ENCODE measurements at regions not wholly inside any gene's neighbourhood (a gene's known extent, or its start where the extent isn't known, plus 50 kb on each side); places are given as distances from the start of the nearest gene placed in this dataset.

- Histone ChIP-seq H3K4me1 (ENCODE audit: control insufficient read depth, insufficient read depth, low read length) (no peaks in the 10 kb centered on the region), H3K4me3 (ENCODE audit: low read depth in 2 of 2, low read length in 2 of 2) (no peak overlapping the region), H3K9me3 (ENCODE audit: control insufficient read depth, insufficient read depth, low read depth, low read length) (no peaks in the 10 kb centered on the region), H3K27ac (ENCODE audit: low read length) (no peak overlapping the region), H3K36me3 (ENCODE audit: control insufficient read depth, insufficient read depth, low read length) (no peaks in the 10 kb centered on the region), H3K27me3 (ENCODE audit: control insufficient read depth, insufficient read depth, low read length) (no peaks in the 10 kb centered on the region)
- POLR2A ChIA-PET, result no interaction called here
- in situ Hi-C loops (cut with HindIII; ENCODE audit: low pct_unique_long_range_greater_than_20kb, low sequenced_read_pairs) (no loop called here), intact Hi-C loops (cut with micrococcal nuclease; ENCODE audit: unreplicated experiment) (no loop called here)
- CTCF ChIA-PET, result no interaction called here
- no TSS peak for BruUV-seq (replicated peaks)
- ATAC-seq (no peak), DNase-seq (ENCODE audit: low read depth, low spot score) (no peak)
- TF ChIP-seq POLR2AphosphoS5 (IDR thresholded peaks at IDR 0.05; ENCODE audit: low read depth, low read length) (no peak), TCF7L2 (IDR thresholded peaks at IDR 0.05; ENCODE audit: low read depth, low read length) (no peak), SIN3A (IDR thresholded peaks at IDR 0.05; ENCODE audit: borderline replicate concordance, insufficient read depth, low read depth, low read length) (no peak), REST (IDR thresholded peaks at IDR 0.05; ENCODE audit: insufficient read depth in 1 of 2, low read depth in 2 of 2, low read length in 1 of 2) (no peak), CTCF (IDR thresholded peaks at IDR 0.05) (no peak)
Measured at GRCh38 chr11:109808569-109808968, 284.6 kb upstream of the ZC3H12C start.

- no peak for ATAC-seq
- H3K27me3 ChIP-seq (ENCODE audit: control insufficient read depth, insufficient read depth, low read length), result no peaks in the 10 kb centered on the region
- no peaks in the 10 kb centered on the region for H3K9me3 ChIP-seq (ENCODE audit: control insufficient read depth, insufficient read depth, low read depth, low read length)
- POLR2A ChIA-PET, result no interaction called here
- intact Hi-C loops (cut with micrococcal nuclease; ENCODE audit: unreplicated experiment), result no loop called here
- BruUV-seq (replicated peaks), result no TSS peak
- CTCF ChIA-PET, result no interaction called here
- in situ Hi-C loops (cut with HindIII; ENCODE audit: low pct_unique_long_range_greater_than_20kb, low sequenced_read_pairs), result no loop called here
- H3K4me3 ChIP-seq (ENCODE audit: low read depth in 2 of 2, low read length in 2 of 2), result no peak overlapping the region
- TF ChIP-seq SIN3A (IDR thresholded peaks at IDR 0.05; ENCODE audit: borderline replicate concordance, insufficient read depth, low read depth, low read length) (no peak), REST (IDR thresholded peaks at IDR 0.05; ENCODE audit: insufficient read depth in 1 of 2, low read depth in 2 of 2, low read length in 1 of 2) (no peak), POLR2AphosphoS5 (IDR thresholded peaks at IDR 0.05; ENCODE audit: low read depth, low read length) (no peak), TCF7L2 (IDR thresholded peaks at IDR 0.05; ENCODE audit: low read depth, low read length) (no peak), CTCF (IDR thresholded peaks at IDR 0.05) (no peak)
- H3K27ac ChIP-seq (ENCODE audit: low read length), result no peak overlapping the region
- no peak for DNase-seq (ENCODE audit: low read depth, low spot score)
- H3K4me1 ChIP-seq (ENCODE audit: control insufficient read depth, insufficient read depth, low read length), result no peaks in the 10 kb centered on the region
- H3K36me3 ChIP-seq (ENCODE audit: control insufficient read depth, insufficient read depth, low read length), result no peaks in the 10 kb centered on the region
Measured at GRCh38 chr11:109814824-109815223, 278.4 kb upstream of the ZC3H12C start.

All from Panc1 (cell line).